NCI-H1436 (cell line): ENCODE measurements at regions not wholly inside any gene's neighbourhood (a gene's known extent, or its start where the extent isn't known, plus 50 kb on each side); places are given as distances from the start of the nearest gene placed in this dataset.
"Not testable (repeated sequence)": the region's sequence is repeated elsewhere in the genome, so short reads cannot be mapped to it uniquely, and the experiment has no call there.

ENCODE experiments used
- DNase-seq: peaks from one replicate; lab custom pipeline; 2025; lab: John Stamatoyannopoulos, UW

GRCh38 chr4:66160606-66161005, 490.3 kb upstream of the EPHA5 start:
- no peak for DNase-seq

GRCh38 chr4:66157594-66157993, 487.3 kb upstream of the EPHA5 start:
- no peak for DNase-seq

GRCh38 chr4:66130042-66130441, 459.8 kb upstream of the EPHA5 start:
- DNase-seq = no peak

GRCh38 chr4:66123831-66124413, 453.6 kb upstream of the EPHA5 start:
- DNase-seq = no peak

GRCh38 chr4:66123190-66123589, 452.9 kb upstream of the EPHA5 start:
- no peak for DNase-seq

- not testable (repeated sequence) for DNase-seq
Observed at GRCh38 chr4:66115231-66115630, 444.9 kb upstream of the EPHA5 start.

GRCh38 chr4:66108898-66109297, 438.6 kb upstream of the EPHA5 start:
- no peak for DNase-seq

GRCh38 chr4:66097218-66097617, 426.9 kb upstream of the EPHA5 start:
- DNase-seq = peak; percentile 45

GRCh38 chr4:66095065-66095464, 424.8 kb upstream of the EPHA5 start:
- no peak for DNase-seq

- no peak for DNase-seq
Observed at GRCh38 chr4:66094070-66094469, 423.8 kb upstream of the EPHA5 start.

- no peak for DNase-seq
Observed at GRCh38 chr4:66091786-66092185, 421.5 kb upstream of the EPHA5 start.

- no peak for DNase-seq
Observed at GRCh38 chr4:66073961-66074360, 403.7 kb upstream of the EPHA5 start.

- DNase-seq = no peak
Observed at GRCh38 chr4:66071911-66072310, 401.6 kb upstream of the EPHA5 start.

- DNase-seq = no peak
Observed at GRCh38 chr4:66062921-66063320, 392.6 kb upstream of the EPHA5 start.

GRCh38 chr4:66062044-66062443, 391.8 kb upstream of the EPHA5 start:
- no peak for DNase-seq

- DNase-seq = no peak
Observed at GRCh38 chr4:66059556-66059955, 389.3 kb upstream of the EPHA5 start.

GRCh38 chr4:66059136-66059535, 388.8 kb upstream of the EPHA5 start:
- no peak for DNase-seq

GRCh38 chr4:66055999-66056398, 385.7 kb upstream of the EPHA5 start:
- no peak for DNase-seq

GRCh38 chr4:66052426-66052825, 382.1 kb upstream of the EPHA5 start:
- DNase-seq = no peak

- no peak for DNase-seq
Observed at GRCh38 chr4:66048861-66049260, 378.6 kb upstream of the EPHA5 start.

- no peak for DNase-seq
Observed at GRCh38 chr4:66045913-66046312, 375.6 kb upstream of the EPHA5 start.

- DNase-seq = no peak
Observed at GRCh38 chr4:66035701-66036100, 365.4 kb upstream of the EPHA5 start.

GRCh38 chr4:66034671-66035070, 364.4 kb upstream of the EPHA5 start:
- no peak for DNase-seq

- no peak for DNase-seq
Observed at GRCh38 chr4:66034262-66034661, 364.0 kb upstream of the EPHA5 start.

GRCh38 chr4:66032571-66032970, 362.3 kb upstream of the EPHA5 start:
- no peak for DNase-seq
